Subcutaneous abdominal adipose tissue (tissue), 5 donors: ENCODE measurements at regions not wholly inside any gene's neighbourhood (a gene's known extent, or its start where the extent isn't known, plus 50 kb on each side); places are given as distances from the start of the nearest gene placed in this dataset.

ENCODE experiments used
- H3K27ac ChIP-seq: one replicate; pipeline ENCODE4 v1.7.0; 2013; ENCODE audit warnings: low read depth, mild to moderate bottlenecking, inconsistent platforms, low read length, moderate library complexity
- H3K27me3 ChIP-seq, 5 donors: one replicate each; pipeline ENCODE4 v1.7.0; 2013; ENCODE audit warnings: low read length in 5 of 5, inconsistent platforms in 1 of 5; ENCODE audit not compliant: control insufficient read depth in 5 of 5, insufficient read depth in 4 of 5
- H3K36me3 ChIP-seq, 5 donors: one replicate each; pipeline ENCODE4 v1.7.0; 2013; ENCODE audit warnings: low read length in 5 of 5; ENCODE audit not compliant: control insufficient read depth in 5 of 5, insufficient read depth in 5 of 5
- H3K4me1 ChIP-seq, 5 donors: one replicate each; pipeline ENCODE4 v1.7.0; 2013; ENCODE audit warnings: low read length in 5 of 5, mild to moderate bottlenecking in 3 of 5, moderate library complexity in 1 of 5; ENCODE audit not compliant: control insufficient read depth in 5 of 5, insufficient read depth in 5 of 5
- H3K4me3 ChIP-seq, 5 donors: one replicate each; pipeline ENCODE4 v1.7.0; 2013; ENCODE audit warnings: low read length in 5 of 5, low read depth in 1 of 5
- H3K9ac ChIP-seq, 5 donors: one replicate each; pipeline ENCODE4 v1.7.0; 2013; ENCODE audit warnings: low read length in 5 of 5, mild to moderate bottlenecking in 4 of 5, moderate library complexity in 3 of 5
- H3K9me3 ChIP-seq, 5 donors: one replicate each; pipeline ENCODE4 v1.7.0; 2013; ENCODE audit warnings: low read length in 5 of 5; ENCODE audit not compliant: control insufficient read depth in 5 of 5
- donor health status: healthy.
- donor health status: healthy.
- donor health status: healthy.
- donor health status: healthy.
- donor health status: healthy.

- Histone ChIP-seq H3K27ac (no peak overlapping the region), H3K4me3 (no peak overlapping the region), H3K4me1 (no peaks in the 10 kb centered on the region), H3K27me3 (no peaks in the 10 kb centered on the region), H3K36me3 (no peaks in the 10 kb centered on the region), H3K9me3 (no peaks in the 10 kb centered on the region), H3K9ac (no peak overlapping the region)
Observed at GRCh38 chr9:8205576-8205975, 406.0 kb upstream of the DMAC1 start.

DNA sequence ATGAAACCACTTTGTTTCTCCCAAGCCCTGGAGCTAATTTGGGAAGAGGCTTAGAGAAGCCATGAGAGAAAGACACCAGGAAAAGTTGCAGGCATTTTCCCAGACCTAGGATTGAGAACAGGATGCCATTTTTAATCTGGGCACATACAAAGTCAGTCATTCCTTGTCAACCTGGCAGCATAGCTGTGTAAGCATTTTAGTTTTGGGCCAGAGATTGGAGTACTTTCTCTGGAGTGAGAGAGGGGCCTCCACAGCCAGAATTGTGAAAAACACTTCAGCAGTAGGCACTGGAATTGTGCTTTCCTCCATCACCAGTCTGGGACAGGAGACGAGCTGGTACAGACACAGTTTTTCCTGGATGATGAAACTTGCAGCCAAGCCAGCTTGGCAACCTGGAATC is 390.3 kb upstream of the DMAC1 start:
- Histone ChIP-seq H3K4me3 (no peak overlapping the region), H3K36me3 (no peaks in the 10 kb centered on the region), H3K4me1 (no peaks in the 10 kb centered on the region), H3K27me3 (peaks cover 0 to 2% (median 0%) of the 10 kb centered on the region in 5 donors), H3K9me3 (peaks cover 0 to 13% (median 10%) of the 10 kb centered on the region in 5 donors), H3K9ac (no peak overlapping the region), H3K27ac (no peak overlapping the region)

- Histone ChIP-seq H3K4me3 (no peak overlapping the region), H3K9me3 (peaks cover 0 to 13% (median 10%) of the 10 kb centered on the region in 5 donors), H3K9ac (no peak overlapping the region), H3K36me3 (no peaks in the 10 kb centered on the region), H3K27ac (no peak overlapping the region), H3K4me1 (no peaks in the 10 kb centered on the region), H3K27me3 (peaks cover 0 to 2% (median 0%) of the 10 kb centered on the region in 5 donors)
Observed at GRCh38 chr9:8188723-8189407, 389.3 kb upstream of the DMAC1 start.

DNA sequence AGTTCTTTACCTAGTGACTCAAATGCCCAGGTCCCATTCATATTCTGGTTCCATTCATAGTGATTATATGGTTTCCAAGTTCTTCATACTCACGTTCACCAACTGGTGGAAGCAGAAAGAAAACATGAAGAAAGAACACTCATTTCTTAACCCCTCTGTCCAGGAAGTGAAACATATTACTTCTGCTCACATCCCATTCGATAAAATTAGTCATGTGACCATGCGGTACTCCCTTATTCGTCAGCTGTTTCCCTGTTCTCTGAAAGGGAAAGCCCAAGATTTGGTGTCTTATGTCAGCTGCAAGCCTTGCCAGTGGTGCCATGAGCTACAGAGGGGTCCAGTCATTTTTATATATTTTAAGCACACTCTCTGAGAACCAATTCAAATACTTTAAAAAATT is 387.0 kb upstream of the DMAC1 start:
- H3K27ac ChIP-seq, result no peak overlapping the region
- no peak overlapping the region for H3K4me3 ChIP-seq
- no peaks in the 10 kb centered on the region for H3K36me3 ChIP-seq
- H3K9ac ChIP-seq, result no peak overlapping the region
- peaks cover 0 to 7% (median 4%) of the 10 kb centered on the region in 5 donors for H3K9me3 ChIP-seq
- peaks cover 0 to 2% (median 0%) of the 10 kb centered on the region in 5 donors for H3K27me3 ChIP-seq
- H3K4me1 ChIP-seq, result no peaks in the 10 kb centered on the region

GRCh38 chr9:8183618-8184017 is 384.0 kb upstream of the DMAC1 start:
- no peaks in the 10 kb centered on the region for H3K27me3 ChIP-seq
- no peak overlapping the region for H3K9ac ChIP-seq
- H3K4me1 ChIP-seq, result no peaks in the 10 kb centered on the region
- H3K27ac ChIP-seq, result no peak overlapping the region
- H3K9me3 ChIP-seq, result no peaks in the 10 kb centered on the region
- no peaks in the 10 kb centered on the region for H3K36me3 ChIP-seq
- no peak overlapping the region for H3K4me3 ChIP-seq

- no peak overlapping the region for H3K9ac ChIP-seq
- no peak overlapping the region for H3K4me3 ChIP-seq
- no peaks in the 10 kb centered on the region for H3K36me3 ChIP-seq
- no peaks in the 10 kb centered on the region for H3K27me3 ChIP-seq
- no peaks in the 10 kb centered on the region for H3K4me1 ChIP-seq
- no peaks in the 10 kb centered on the region for H3K9me3 ChIP-seq
- no peak overlapping the region for H3K27ac ChIP-seq
Observed at GRCh38 chr9:8179381-8180053, 379.9 kb upstream of the DMAC1 start.

- H3K27me3 ChIP-seq, result no peaks in the 10 kb centered on the region
- no peak overlapping the region for H3K27ac ChIP-seq
- no peaks in the 10 kb centered on the region for H3K9me3 ChIP-seq
- no peak overlapping the region for H3K4me3 ChIP-seq
- no peaks in the 10 kb centered on the region for H3K4me1 ChIP-seq
- H3K36me3 ChIP-seq, result no peaks in the 10 kb centered on the region
- no peak overlapping the region for H3K9ac ChIP-seq
Observed at GRCh38 chr9:8172000-8172399, 372.4 kb upstream of the DMAC1 start.

DNA sequence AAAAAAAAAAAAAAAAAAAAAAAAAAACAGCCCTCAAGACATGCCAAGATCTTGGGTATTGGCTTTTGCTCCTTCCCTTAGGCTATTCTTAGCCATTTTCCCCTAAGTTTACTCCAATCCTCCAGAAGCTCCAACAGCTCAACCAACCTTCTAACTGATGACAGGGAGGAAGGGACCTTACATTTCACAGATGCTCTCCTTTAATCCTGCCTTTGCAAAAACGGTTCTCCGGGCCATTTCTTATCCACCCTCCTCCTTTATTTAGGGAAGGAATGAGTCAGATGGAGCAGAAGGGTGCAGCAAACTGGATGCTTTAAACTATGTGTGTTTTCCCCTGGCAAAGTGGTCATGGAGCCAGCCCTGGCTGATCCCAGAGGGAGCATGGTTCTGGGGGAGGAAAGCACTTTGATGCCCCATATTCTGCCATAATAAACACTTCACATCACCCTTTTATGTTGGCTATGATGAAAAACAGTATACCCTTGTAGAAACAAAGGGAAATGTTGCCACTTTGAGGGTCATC is 369.4 kb upstream of the DMAC1 start:
- Histone ChIP-seq H3K4me3 (no peak overlapping the region), H3K9me3 (no peaks in the 10 kb centered on the region), H3K27ac (no peak overlapping the region), H3K4me1 (no peaks in the 10 kb centered on the region), H3K36me3 (no peaks in the 10 kb centered on the region), H3K27me3 (no peaks in the 10 kb centered on the region), H3K9ac (no peak overlapping the region)

DNA sequence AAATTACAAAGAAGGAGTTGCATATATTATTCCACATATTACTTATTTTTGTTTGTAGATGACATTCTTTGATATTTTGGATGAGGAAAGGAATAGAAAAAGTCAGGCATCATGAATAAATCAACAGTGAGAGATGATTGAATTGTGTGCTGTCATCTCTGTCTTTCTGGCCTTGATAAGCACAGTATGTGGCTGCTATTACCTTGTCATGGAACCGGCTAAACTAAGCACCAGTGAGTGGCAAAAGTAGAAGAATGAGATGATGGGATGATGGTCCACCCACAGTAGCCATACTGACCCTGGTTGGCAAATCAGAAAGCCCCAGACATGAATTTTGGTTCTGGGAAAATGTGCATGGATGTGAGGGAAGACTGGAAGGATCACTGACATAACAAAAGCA is 361.2 kb upstream of the DMAC1 start:
- Histone ChIP-seq H3K9ac (no peak overlapping the region), H3K4me1 (no peaks in the 10 kb centered on the region), H3K36me3 (no peaks in the 10 kb centered on the region), H3K4me3 (no peak overlapping the region), H3K9me3 (no peaks in the 10 kb centered on the region), H3K27me3 (no peaks in the 10 kb centered on the region), H3K27ac (no peak overlapping the region)

DNA sequence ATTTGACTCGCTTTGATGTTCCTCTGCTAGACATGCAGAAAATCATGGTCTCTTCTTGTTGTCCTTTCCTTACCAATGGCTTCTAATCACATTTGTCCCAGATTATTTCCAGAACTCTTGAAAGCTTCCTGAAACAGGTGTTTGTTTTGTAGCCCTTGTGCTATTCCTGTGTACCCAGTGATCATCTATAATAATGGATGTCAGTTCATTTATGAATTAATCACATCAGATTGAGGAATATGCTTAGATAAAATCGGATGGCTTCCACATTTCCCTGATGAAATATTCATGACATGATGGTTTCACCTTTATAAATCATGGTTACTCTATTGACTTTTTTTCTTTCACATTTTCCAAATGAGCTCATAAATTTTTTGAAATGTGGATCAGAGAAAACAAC is 359.0 kb upstream of the DMAC1 start:
- no peaks in the 10 kb centered on the region for H3K9me3 ChIP-seq
- no peak overlapping the region for H3K27ac ChIP-seq
- H3K36me3 ChIP-seq, result no peaks in the 10 kb centered on the region
- no peak overlapping the region for H3K4me3 ChIP-seq
- H3K4me1 ChIP-seq, result no peaks in the 10 kb centered on the region
- no peaks in the 10 kb centered on the region for H3K27me3 ChIP-seq
- no peak overlapping the region for H3K9ac ChIP-seq
